ENCODE measurements at regions not wholly inside any gene's neighbourhood (a gene's known extent, or its start where the extent isn't known, plus 50 kb on each side); places are given as distances from the start of the nearest gene placed in this dataset.
A peak's percentile ranks its signal among the peaks of the same experiment; 100 is the strongest.

- peak; percentile 58 for ATAC-seq
- DNase-seq: no peak
These were observed 104.5 kb upstream of the TAF1B start for GRCh38 chr2:9738535-9739496.

DNA sequence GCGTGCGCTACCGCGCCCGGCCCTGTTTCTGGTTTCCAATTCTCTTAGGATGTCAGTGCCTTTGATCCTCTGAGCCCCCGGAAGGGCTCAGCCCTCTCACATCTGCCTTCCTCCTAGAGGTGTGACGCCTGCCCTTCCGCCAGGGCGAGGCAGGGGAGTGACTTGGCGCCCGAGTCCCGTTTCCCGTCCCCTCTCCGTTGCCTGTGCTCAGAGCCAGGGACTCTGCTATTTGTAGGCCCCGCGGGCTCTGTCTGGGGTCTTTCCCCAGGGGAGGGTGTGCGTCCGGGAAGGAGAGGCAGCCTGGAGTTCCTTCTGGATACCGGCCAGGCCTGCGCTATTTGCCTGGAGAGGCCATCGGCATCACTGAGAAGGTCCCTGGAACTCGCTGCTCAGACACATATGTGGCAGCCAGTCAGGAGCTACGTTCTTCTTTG is 103.7 kb upstream of the TAF1B start:
- peak; percentile 74 for ATAC-seq
- peak; percentile 61 for DNase-seq

- ATAC-seq (no peak), DNase-seq (no peak)
These were observed 102.7 kb upstream of the TAF1B start for GRCh38 chr2:9740382-9741073.

DNA sequence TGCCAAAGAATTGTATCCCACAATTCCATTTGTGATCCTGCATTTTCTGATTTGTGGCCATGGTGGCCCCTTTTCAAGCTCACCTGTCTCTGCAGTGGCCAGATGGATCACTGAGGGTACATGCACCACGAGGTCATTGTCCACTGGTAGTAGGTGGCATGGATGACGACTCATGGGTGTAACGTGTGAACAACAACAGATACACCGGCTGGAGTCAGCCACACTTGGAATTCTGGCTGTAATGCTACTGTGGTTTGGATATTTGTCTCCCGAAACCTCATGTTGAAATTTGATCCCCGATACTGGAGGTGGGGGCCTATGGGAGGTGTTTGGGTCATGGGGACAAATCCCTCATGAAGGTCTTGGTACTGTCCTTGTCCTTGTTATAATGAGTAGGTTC is 102.2 kb upstream of the TAF1B start:
- DNase-seq (no peak), ATAC-seq (no peak)

- no peak for DNase-seq
- ATAC-seq: no peak
These were observed 100.7 kb upstream of the TAF1B start for GRCh38 chr2:9742601-9743000.

GRCh38 chr2:9744256-9745004 is 98.8 kb upstream of the TAF1B start:
- DNase-seq (no peak), ATAC-seq (no peak)

GRCh38 chr2:9745153-9745899 is 97.9 kb upstream of the TAF1B start:
- ATAC-seq (no peak), DNase-seq (no peak)

GRCh38 chr2:9747396-9747795 is 95.9 kb upstream of the TAF1B start:
- no peak for DNase-seq
- no peak for ATAC-seq

DNA sequence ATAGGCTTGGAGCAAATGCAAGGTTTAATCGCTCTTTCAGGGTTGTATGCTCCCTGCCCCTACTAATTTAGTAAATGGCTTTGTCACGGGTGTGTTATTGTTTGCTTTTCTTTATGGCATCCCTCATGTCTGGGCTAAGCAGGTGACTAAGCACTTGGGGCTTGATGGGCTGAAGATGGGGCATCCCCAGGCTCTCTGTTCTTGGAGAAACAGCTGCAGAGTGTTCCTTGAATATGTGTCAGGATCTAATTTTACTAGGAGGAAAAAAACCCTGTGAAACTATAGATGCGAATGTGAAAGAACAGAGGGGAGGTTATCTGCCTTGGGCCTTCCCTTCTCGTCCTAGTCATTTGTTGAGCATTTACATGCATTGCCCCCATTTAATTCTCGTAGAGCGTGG is 94.7 kb upstream of the TAF1B start:
- peak; percentile 30 for ATAC-seq
- peak; percentile 27 for DNase-seq

GRCh38 chr2:9749546-9750223 is 93.6 kb upstream of the TAF1B start:
- no peak for DNase-seq
- ATAC-seq: no peak

DNA sequence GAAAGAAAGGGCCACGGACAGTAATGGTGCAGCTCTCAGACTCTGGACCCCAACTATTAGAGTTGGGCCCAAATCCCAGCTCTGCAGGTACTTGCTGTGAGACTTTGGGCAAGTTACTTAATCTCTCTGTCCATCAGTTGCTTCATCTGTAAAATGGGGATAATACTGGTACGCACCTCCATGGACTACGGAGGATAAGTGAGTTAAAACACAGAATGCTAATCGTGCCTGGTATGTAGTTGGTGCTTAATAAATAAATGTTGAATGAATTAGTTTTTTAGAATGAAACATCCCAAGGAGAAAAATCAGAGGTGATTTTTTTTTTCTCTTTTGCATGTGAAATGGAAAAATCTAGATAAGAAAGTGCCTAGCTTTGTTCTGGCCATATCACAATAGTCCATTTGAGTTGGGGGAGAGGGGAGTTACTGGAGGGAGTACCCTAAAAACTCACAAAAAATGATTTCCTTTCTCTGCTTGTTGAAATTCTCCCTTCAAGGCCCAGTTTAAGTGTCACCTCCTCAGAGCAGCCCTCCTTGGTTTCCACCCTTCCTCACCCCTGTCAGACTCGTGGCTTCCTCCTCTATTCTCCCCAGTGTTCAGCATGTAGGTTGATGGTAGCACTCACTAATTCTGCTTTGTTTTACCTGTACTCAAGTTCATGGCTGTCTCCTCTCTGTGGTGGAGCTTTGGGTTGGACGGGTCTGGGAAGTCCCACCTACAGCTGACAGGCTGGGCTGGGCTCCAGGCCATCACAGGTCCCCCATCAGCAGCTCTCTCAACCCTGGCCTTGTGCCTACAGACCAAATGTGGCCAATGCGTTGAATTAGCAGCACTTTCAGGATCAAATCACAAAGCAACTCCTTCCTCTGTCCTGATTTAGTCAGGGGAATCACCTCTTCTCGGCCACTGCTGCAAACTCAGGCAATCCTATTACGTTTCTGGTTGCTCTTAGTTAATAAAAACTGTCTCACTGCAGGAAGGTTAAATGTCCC is 92.8 kb upstream of the TAF1B start:
- ATAC-seq (no peak), DNase-seq (no peak)

DNA sequence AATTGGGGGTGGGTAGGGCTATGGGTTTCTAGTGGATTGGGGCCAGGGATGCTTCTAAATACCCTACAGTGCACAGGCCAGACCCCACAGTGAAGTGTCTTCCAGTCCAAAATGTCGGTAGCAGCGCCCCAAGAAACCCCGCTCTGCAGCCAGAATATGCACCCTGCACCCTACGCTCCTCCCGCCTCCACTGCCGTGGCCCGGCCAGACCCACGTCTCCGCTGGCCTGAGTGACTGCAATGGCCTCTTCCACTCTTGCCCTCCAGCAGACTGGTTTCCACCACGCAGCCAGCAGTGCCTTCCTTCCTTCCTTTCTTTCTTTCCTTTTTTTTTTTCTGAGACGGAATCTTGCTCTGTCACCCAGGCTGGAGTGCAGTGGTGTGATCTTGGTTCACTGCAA is 91.4 kb upstream of the TAF1B start:
- DNase-seq (no peak), ATAC-seq (no peak)

DNA sequence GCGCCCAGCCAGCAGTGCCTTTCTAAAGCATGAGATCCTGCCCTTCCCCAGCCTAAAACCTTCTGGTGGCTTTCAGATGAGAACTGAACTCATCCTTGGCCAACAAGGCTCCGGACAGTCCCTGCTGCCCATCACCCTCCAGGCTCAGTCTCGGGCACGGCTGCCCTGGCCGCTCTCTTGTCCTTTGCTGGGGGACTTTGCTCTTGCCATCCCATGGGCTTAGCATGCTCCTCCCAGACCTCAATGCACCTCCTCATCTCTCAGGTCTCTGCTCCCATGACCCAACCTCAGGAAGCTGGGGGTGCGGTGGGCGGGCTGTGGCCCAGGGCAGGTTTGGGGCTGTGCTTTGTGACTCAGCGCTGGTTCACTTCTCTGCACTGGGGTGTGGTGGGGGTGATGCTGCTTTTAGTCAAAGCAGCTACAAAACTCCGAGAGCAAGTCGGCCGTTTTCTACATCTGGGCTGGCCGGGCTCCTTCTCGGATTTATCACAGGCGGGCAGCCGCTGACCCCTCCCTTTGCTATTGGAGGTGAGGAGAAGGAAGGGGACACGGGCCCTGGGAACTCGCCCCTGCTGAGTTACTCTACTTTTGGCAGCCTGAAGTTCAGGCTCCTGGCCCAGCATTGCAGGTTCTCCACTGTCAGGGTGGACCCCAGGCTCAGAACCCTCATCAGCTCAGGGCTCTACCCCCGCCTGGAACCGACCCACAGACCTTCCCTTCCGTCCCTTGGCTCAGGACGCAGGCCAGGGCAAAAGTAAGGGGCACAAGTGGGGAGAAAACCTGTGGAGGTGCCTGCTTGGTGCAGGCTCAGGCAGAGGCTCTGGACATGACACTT is 90.6 kb upstream of the TAF1B start:
- DNase-seq: peak; percentile 87
- ATAC-seq: peak; percentile 88

DNA sequence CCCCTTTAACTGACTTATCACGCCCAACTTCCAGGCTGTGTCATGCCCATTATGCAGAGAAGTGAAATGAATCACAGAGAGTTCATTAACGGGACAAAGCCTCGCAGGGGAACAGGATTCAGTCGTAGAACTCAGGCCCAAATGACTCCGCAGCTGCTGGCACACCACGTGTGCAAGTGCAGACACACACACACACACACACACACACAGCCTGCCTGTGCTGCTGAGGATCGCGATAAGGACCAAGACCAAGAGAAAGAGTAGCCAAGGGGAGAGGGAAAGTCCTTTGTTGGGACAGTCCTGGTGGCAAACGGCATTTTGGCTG is 90.0 kb upstream of the TAF1B start:
- DNase-seq (peak; percentile 64), ATAC-seq (peak; percentile 82)

DNA sequence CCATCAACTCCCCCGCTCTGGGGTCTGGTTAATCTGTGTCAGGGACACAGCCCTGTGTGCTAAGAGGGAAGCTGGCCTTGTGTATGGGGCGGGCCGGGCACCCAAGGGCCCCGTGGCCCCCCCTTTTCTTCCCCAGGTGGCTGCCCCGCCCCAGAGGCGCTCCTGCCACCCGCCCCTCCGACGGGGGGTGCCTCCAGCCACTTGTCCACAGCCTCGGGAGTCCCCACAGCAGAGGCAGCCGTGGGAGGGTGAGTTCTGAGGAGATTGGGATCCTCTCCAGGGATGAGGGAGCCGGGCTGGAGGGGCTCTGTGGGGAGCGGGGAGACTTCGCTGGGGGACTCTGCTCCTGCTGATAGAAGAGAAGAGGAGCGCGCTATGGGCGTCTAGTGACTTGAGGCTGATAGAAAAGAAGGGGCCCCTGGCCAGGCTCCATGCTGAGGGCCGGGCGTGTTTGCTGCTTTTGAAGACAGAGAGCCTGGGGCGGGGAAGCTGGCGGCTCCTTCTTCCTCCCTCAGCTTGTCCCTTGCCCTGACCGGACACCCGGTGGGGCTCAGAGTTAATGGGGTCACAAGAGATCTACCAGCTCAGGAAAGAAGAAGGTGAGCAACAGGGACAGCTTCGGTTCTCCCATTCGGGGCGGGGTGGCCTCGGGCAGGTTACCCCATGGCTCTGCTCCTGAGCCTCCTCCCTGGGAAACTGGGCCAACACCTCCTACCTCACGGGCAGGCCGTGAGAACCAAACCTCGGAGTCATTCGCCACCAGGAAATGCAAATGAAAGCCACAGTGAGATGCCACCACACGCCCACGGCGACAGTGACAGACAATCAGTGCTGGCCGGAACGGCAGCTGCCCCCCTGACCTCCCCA is 89.4 kb upstream of the TAF1B start:
- ATAC-seq: peak; percentile 29

DNA sequence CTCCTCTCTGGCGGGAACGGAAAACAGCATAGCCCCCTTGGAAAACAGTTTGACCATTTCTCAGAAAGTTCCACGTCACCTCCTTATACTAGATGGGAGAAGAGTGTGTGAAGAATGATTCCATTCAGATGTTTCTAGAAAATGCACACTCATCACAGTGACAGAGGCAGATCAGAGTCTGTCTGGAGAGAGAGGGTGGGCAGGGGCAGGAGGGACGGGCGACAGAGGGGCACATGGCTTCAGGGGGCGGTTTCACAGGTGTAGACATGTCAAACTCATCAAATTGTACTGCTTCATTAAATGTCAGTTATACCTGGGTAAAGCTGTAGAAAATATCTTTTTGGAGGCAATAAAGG is 88.8 kb upstream of the TAF1B start:
- DNase-seq (no peak), ATAC-seq (no peak)

More for the DNA sequence above, 89.4 kb upstream of the TAF1B start:
- peak; percentile 72 for DNase-seq

DNA sequence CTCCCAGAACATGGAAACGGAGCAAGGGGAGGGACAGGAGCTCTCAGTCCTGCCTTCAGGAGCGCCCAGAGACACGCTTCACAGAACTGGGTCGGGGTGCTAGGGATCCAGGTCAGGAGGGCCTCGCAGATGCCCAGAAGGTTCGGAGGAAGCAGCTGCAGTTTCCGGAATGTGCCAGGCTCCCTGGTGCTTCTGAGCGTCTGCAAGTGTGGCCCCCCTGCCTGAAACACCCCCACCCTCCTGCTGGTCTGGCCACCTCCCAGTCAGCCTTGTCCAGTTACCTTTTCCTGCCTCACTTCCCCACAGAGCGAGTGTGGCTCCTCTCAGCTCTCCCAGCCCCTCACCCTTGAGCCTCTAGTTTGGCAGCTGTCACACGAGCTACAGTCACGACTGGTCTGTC is 88.3 kb upstream of the TAF1B start:
- ATAC-seq: no peak
- no peak for DNase-seq

DNA sequence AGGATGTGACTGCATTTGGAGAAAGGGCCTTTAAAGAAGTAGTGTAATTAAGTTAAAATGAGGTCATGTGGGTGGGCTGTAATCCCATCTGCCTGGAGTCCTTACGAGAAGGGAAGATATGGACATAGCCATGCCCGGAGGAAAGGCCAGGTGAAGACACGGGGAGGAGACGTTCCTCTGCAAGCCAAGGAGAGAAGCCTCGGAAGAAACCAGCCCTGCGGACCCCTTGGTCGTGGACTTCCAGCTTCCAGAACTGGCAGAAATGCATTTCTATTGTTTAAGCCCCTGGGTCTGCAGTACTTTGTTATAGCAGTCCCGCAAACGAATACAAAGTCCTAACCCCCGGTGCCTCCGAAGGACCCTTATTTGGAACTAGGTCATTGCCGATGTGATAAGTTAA is 87.6 kb upstream of the TAF1B start:
- ATAC-seq (no peak), DNase-seq (no peak)
